ENCODE measurements at regions not wholly inside any gene's neighbourhood (a gene's known extent, or its start where the extent isn't known, plus 50 kb on each side); places are given as distances from the start of the nearest gene placed in this dataset.

GRCh38 chr4:123748806-123749205, 352.2 kb downstream of the SPRY1 start:
- TF ChIP-seq, protein P1, sequence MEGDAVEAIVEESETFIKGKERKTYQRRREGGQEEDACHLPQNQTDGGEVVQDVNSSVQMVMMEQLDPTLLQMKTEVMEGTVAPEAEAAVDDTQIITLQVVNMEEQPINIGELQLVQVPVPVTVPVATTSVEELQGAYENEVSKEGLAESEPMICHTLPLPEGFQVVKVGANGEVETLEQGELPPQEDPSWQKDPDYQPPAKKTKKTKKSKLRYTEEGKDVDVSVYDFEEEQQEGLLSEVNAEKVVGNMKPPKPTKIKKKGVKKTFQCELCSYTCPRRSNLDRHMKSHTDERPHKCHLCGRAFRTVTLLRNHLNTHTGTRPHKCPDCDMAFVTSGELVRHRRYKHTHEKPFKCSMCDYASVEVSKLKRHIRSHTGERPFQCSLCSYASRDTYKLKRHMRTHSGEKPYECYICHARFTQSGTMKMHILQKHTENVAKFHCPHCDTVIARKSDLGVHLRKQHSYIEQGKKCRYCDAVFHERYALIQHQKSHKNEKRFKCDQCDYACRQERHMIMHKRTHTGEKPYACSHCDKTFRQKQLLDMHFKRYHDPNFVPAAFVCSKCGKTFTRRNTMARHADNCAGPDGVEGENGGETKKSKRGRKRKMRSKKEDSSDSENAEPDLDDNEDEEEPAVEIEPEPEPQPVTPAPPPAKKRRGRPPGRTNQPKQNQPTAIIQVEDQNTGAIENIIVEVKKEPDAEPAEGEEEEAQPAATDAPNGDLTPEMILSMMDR (IDR thresholded peaks at IDR 0.05), result no peak
- TF ChIP-seq POLR2A (IDR thresholded peaks at IDR 0.05) (no peak), EP300 (IDR thresholded peaks at IDR 0.05) (no peak)
